GM18502 (cell line): ENCODE measurements at regions not wholly inside any gene's neighbourhood (a gene's known extent, or its start where the extent isn't known, plus 50 kb on each side); places are given as distances from the start of the nearest gene placed in this dataset.

Experiments
- ATAC-seq: cut with Tn5 transposase; IDR thresholded peaks from one replicate; pipeline ENCODE4 v1.9.1; 2021; ENCODE audit warnings: mild to moderate bottlenecking; ENCODE audit not compliant: unreplicated experiment, poor library complexity

DNA sequence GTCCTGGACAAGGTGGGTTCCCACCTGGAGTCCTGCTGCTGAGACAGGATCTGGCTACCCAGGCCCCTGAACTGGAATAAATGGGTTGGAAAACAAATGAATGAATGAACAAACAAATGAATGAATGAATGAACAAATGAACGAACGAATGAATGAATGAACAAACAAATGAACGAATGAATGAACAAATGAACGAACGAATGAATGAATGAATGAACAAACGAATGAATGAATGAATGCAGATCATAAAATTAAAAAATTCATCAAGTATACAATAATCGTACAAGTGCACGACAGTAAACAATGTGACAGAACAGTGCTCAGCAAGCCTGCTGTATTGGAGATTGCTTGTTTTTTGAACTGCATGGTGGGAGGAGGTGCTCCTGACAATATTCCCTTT, 2097.1 kb downstream of the MAT2B start:
- ATAC-seq: no peak

DNA sequence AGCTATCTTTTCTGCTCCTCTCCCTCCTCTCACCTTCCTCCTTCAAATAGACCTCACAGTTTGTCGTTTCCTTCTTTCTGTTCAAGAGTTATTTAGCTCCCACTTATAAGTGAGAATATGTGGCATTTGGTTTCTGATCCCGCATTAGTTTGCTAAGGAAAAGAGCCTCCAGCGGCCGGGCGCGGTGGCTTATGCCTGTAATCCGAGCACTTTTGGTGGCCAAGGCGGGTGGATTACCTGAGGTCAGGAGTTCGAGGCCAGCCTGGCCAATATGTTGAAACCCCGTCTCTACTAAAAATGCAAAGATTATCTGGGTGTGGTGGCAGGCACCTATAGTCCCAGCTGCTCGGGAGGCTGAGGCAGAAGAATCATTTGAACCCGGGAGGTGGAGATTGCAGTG, 2101.6 kb downstream of the MAT2B start:
- no peak for ATAC-seq

GRCh38 chr5:165609871-165610270, 2104.5 kb downstream of the MAT2B start:
- ATAC-seq: no peak

GRCh38 chr5:165616490-165617405, 2111.3 kb downstream of the MAT2B start:
- ATAC-seq: no peak

DNA sequence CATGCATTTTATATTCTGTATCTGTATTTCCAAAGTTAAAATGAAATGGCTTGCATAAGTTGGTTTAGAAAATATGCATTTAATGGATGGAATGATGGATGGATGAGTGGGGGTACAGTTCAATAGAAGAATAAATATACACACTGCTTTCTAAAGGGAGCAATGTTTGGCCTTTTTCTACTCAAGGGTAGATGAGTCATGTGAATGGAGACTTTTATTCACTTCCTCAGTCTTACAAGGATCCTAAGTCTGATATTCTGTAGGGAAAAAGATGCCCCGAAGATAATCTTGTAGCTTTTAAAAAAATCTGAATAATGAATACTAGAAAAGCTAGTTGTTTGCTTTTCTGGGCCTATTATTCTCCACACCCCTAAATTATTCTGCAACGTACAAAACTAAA, 2112.1 kb downstream of the MAT2B start:
- ATAC-seq: no peak

GRCh38 chr5:165620394-165620793, 2115.0 kb downstream of the MAT2B start:
- ATAC-seq: no peak

- no peak for ATAC-seq
Observed at GRCh38 chr5:165622864-165623536, 2117.6 kb downstream of the MAT2B start.

DNA sequence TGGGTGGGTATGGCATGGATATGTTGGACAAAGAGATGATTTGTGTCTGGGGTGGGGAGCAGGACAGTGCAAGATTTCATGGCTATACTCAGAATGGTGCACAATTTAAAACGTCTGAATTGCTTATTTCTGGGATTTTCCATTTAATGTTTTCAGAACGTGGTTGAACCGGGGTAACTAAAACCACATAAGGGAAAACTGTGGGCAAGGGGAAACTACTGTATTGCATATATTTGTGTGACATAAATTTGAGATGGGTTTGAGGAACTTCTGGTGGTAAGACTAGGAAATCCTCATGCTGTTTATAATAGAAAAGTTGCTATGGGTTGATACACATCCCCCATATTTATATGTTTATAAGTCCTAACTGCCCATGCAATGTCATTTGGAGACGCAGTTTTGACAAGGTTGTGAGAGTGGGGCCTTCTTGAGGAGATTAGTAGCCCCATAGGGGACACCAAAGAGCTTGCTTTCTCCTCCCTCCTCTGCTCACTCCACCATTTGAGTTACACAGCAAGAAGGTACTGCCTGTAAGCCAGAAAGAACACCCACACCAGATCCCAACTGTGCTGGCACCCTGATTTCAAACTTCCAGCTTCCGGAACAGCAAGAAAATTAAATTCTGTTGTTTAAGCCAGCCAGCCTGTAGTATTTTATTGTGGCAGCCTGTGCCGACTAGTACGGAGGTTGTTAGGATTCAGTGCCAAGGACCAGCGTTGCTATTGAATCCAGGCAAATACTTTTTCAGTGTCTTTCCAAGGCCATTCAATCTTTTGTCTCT, 2118.9 kb downstream of the MAT2B start:
- ATAC-seq: no peak

DNA sequence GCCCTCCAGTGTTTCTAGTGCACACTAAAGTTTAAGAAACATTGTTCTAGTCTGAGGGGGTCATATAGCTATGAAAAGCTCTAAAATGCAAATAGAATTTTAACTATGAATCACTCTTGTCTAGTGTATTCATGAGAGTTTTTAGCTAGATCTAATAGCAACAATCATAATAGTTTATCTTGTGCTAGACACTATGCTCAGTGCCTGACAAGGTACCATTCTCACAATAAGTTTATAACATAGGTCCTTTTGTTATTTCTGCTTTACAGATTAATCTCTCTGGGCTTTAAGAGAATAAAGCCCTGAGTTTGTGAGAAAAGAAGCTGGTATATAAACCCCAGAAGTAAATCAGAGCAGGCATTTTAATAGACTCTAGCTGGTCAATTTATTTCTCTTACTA, 2120.7 kb downstream of the MAT2B start:
- ATAC-seq: no peak

DNA sequence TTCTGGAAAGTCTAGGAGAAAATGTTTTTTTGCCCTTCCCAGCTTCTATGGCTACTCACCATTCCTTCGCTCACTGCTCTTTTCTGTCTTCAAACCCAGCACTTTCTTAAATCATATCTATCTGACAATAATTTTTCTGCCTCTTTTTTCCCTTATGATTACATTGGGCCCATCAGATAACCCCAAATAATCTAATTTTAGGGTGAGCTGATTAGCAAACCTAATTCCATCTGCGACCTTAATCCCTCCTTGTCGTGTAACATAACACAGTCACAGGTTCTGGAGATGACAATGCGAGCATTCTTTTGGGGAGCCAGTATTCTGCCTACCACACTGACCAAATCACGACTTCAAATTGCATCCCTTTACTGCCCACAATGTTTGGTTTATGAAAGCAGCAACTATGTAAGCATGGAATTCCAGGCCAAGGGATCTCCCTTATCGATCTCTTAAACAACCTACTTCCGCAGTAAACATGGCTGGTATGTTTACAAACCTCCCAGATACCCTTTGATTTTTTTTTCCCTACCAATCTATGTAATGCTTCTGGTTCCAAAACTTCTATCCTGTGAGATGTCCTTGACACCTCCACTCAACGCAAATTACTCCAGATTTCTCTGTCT, 2122.2 kb downstream of the MAT2B start:
- no peak for ATAC-seq

DNA sequence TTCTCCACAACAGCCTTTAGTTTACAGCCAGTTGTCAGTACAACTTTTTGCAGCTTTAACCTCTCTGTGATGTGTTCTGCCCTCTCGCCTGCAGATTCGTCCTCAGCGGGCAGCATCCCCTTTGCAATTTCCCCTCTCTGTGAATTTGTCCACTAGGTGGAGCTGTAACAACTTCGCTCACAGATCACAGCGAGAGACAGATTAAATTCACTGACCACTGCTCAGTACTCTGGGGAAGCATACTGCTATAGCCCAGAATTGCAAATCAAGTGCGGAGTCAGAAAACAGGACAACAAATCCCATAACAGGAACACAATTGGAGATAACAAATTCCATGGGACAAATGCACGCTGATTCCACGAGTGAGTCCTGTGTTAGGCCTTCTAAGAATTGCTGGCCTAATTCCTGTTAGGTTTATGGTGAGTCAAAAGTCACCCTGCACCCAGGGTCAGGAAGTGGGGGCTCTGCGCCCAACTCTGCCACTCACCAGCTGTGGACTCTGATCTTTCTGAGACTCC, 2124.9 kb downstream of the MAT2B start:
- peak; percentile 89 for ATAC-seq

DNA sequence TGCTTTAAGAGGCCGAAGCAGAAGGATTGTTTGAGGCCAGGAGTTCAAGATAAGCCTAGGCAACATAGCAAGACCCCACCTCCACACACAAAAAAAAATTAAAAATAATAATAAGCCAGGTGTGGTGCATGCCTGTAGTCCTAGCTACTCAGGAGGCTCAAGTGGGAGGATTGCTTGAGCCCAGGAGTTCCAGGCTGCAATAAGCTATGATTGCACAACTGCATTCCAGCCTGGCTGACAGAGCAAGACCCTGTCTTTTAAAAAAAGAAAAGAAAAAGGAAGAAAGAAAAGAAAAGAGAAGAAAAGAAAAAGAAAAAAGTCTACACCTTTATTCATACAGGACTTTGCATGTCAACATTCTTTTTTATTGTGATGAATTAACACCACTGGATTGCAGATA, 2125.8 kb downstream of the MAT2B start:
- ATAC-seq: no peak

GRCh38 chr5:165642366-165642765, 2136.9 kb downstream of the MAT2B start:
- no peak for ATAC-seq

DNA sequence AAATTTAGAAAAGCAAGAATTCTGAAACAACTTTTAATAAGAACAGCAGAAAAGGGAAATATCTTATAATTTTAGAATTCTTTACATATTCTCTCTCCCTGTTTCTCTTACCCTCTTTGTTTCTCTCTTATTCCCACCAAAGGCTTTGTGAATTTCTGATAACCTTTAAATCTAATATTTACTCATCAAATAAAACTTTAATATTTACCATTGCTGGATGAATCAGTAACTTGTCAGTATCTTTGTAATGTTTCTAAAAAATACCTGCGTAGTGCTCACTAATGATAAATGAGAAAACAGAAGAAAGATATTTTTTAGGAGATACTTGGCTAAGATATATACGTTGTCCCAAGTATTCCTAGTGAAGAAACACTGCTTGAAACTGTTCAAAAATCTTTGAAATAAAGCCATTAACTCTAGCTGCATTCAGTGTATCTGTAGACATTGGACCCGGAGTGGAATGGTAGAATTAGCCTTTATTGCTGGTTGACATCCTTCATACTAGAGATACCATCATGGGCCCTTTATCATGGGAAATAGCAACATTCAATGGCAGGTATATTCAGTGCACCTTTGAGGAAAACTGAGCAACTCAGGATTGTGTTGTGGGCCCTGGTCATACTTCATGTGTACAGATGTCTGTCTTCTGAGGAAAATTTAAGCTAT, 2160.4 kb downstream of the MAT2B start:
- no peak for ATAC-seq

DNA sequence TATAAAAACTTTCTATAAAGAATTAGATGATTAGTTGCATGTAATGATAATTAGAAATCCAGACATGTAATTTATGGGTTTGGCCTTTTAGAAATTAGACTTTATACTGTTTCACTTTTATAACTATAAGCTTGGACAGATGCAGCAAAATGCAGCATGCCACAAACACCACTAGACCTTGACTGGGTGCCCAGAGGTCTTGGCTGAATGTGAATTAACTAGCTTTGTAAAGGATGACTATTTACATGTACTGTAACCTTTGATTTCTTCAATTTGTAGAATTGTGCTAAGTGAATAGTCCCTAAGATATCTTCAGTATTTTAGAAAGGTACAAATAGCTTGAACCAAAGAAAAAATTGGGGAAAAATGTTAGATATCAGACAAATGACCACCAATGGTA, 2168.1 kb downstream of the MAT2B start:
- ATAC-seq: no peak

GRCh38 chr5:165695796-165696195, 2190.4 kb downstream of the MAT2B start:
- ATAC-seq: no peak

DNA sequence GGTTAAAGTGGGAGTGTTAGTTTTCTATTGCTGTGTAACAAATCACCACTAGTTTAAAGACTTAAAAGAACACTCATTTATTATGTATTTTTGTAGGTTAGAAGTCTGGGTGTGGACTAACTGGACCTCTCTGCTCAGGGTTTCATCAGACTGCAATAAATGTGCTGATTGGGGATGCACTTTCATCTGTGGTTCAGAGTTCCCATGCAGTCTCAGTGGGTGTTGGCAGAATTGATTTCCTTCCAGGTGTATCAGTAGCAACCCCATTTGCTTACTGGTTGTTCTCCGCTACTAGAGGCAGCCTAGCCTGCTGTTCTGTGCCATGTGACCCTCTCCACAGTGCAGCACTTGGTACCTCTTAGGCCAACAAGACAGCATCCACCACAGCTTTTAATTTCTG, 2200.5 kb downstream of the MAT2B start:
- no peak for ATAC-seq

- ATAC-seq: no peak
Observed at GRCh38 chr5:165712011-165712410, 2206.6 kb downstream of the MAT2B start.

GRCh38 chr5:165714598-165714997, 2209.2 kb downstream of the MAT2B start:
- no peak for ATAC-seq

DNA sequence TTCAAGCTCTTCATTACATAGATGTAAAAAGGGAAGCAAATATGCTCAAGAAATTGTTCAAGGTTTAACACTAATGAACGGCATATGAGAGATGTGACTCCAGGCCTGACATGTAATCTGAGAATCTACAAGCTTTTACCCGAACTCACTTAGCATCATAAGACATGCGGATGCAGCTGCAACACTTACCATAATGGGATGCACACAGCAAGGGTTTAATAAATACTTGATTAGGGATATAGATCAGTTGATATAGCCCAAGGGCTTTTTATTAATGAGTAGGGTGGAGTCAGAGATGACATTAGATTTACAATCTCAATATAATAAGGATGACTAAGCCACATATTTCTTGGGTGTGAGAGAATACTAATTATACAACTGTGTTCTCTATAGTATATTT, 2215.5 kb downstream of the MAT2B start:
- no peak for ATAC-seq
